GM21528 (cell line): ENCODE measurements at regions not wholly inside any gene's neighbourhood (a gene's known extent, or its start where the extent isn't known, plus 50 kb on each side); places are given as distances from the start of the nearest gene placed in this dataset.
"Not testable (repeated sequence)": the region's sequence is repeated elsewhere in the genome, so short reads cannot be mapped to it uniquely, and the experiment has no call there.

Source experiments
- ATAC-seq: cut with Tn5 transposase; IDR thresholded peaks from one replicate; pipeline ENCODE4 v1.9.1; 2021; ENCODE audit warnings: mild to moderate bottlenecking, moderate library complexity; ENCODE audit not compliant: unreplicated experiment, low FRiP score

DNA sequence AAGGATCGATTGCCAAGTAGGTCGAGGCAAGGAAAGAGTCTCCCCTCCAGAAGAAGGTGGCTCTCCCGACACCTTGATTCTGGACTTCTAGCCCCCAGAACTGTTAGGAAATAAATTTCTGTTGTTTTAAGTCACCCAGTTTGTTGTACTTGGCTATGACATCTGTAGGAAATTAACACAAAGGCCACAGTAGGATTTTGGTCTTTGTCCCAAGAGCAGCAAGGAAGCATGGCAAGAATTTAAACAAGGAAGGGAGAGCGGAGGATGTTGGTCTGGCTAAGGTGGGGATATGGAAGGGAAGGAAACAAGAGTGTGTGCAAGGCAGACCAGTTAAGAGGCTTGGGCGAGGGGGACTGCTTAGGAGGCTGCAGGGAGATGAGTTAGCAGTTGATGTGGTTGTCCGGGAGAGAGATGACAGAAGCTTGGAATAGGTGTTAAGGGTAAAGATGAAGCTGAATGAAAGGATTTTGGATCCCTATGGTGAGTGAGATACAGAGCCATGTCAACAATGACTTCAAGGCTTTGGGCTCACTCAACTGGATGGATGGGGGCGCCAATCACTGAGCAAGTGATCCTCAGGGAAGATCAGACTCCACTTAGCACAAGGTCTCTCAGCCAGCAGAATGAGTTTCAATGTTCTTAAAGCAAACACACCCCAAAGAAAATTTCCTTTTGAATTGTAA, 140.5 kb upstream of the ZNF217 start:
- ATAC-seq, result no peak

DNA sequence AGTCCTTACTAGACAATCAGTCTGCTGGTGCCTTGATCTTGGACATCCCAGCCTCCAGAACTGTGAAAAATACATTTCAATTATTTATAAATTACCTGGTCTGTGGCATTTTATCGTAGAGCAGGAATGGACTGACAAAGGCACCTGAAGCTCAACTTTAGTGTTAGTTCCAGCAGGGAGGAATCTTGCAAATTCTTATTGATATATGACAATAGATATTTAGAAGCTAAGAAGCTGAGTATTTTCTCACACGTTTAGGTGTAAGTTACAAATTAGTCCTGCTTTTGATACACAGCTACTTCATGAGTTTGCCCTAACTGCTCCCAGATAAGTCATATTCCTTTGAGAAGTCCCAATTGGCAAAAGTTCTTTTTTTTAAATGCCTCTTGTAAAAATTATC, 138.0 kb upstream of the ZNF217 start:
- no peak for ATAC-seq

DNA sequence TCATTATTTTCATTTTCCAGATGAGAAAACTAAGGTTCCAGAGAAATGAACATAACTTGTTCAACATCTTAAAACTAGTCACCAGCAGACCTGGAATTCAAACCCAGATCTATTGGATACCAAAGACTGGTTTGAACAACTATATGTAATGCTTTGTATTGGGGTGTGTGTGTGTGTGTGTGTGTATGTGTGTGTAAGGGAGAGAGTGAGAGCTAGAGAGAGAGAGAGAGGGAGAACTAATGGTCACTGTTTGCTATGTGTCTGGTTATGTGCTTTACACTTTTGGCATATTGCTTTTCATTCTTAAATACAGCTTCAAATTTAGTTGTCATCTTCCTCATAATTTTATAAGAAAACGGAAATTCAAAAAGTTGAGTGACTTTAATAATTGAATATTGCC, 134.7 kb upstream of the ZNF217 start:
- no peak for ATAC-seq

- not testable (repeated sequence) for ATAC-seq
These were observed 133.6 kb upstream of the ZNF217 start for GRCh38 chr20:53727239-53727638.

DNA sequence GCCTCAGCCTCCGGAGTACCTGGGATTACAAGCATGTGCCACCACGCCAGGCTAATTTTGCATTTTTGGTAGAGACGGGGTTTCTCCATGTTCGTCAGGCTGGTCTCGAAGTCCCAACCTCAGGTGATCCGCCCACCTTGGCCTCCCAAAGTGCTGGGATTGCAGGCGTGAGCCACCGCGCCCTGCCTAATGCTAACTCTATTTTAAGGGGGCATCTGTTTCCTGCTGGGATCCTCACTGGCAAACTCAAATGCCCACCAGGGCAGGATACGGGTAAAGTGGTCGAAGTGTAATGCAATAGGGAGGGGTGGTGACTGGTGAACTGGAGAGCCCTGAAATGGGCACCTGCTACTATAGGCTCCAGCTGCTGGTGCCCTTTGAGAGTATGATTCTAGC, 131.9 kb upstream of the ZNF217 start:
- ATAC-seq, result no peak

- no peak for ATAC-seq
These were observed 130.0 kb upstream of the ZNF217 start for GRCh38 chr20:53723621-53724020.

- ATAC-seq, result no peak
These were observed 129.4 kb upstream of the ZNF217 start for GRCh38 chr20:53723045-53723444.

DNA sequence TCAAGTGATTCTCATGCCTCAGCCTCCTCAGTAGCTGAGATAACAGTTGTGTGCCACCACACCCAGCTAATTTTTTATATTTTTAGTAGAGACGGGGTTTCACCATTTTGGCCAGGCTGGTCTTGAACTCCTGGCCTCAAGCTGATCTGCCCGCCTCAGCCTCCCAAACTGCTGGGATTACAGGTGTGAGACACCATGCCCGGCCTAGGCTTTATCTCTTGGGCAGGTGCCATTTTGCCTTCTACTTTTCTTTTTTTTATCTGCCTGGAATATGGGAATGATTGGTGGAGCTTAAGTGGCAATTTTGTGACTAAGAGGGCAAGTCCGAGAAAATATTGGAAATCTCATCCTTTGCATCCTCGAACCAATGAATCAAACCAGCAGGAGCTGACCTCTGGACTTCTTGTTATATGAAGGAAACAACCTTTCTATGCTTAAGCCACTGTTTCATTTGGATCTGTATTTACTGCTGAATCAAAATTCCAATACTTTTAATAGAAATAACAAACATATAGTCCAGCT, 128.9 kb upstream of the ZNF217 start:
- no peak for ATAC-seq

- ATAC-seq, result not testable (repeated sequence)
These were observed 127.9 kb upstream of the ZNF217 start for GRCh38 chr20:53721445-53721963.

DNA sequence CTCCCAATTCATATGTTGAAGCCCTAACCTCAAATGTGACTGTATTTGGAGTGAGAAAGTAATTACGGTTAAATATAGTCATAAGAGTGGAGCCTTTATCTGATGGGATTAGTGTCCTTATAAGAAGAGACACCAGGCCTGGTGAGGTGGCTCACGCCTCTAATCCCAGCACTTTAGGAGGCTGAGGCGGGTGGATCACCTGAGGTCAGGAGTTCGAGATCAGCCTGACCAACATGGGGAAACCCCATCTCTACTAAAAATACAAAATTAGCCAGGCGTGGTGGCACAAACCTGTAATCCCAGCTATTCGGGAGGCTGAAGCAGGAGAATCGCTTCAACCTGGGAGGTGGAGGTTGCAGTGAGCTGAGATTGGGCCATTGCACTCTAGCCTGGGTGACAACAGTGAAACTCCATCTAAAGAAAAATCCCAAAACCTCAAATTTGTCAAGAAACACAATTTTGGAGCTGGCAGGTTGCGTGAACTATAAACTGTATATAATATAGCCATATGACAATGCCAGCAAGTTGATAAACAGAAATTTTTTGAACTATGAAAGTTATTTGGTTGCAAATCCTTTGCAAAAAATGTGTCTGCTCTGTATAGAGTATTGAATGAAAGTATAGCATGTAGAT, 125.6 kb upstream of the ZNF217 start:
- not testable (repeated sequence) for ATAC-seq

DNA sequence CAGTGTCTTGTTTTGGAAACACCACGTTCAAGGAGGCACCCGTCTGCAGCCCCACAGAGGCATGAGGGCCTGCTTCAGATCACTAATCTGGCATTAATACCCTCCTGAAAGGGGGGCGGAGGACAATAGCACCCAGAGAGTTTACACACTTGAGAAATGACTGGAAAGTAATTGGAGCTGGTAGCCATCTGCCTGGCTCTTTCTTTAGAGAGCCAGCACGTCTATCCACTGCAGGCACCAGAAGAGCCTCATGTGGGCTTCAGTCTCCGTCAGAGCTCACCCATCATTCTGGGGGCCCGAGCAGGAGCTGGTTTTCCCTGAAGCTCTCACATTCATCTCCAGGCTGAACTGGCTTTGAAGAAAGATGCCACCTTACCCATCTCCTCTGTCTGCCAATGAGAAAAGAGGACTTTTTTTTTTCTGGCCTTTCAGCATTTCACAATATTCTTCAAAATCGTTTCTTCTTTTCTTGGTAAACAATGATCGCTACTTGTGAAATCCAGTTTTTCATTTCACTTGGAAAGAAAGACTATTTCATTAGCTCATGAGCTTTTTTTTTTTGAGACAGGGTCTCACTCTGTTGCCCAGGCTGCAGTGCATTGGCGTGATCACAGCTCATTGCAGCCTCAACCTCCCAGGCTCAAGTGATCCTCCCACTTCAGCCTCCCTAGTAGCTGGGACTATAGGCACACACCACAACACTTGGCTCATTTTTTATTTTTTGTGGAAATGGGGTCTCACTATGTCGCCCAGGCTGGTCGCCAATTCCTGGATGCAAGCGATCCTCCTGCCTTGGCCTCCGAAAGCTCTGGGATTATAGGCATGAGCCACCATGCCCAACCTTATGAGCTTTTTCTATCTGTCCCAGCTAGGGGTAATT, 124.7 kb upstream of the ZNF217 start:
- no peak for ATAC-seq

GRCh38 chr20:53716395-53716794, 122.8 kb upstream of the ZNF217 start:
- ATAC-seq, result no peak

DNA sequence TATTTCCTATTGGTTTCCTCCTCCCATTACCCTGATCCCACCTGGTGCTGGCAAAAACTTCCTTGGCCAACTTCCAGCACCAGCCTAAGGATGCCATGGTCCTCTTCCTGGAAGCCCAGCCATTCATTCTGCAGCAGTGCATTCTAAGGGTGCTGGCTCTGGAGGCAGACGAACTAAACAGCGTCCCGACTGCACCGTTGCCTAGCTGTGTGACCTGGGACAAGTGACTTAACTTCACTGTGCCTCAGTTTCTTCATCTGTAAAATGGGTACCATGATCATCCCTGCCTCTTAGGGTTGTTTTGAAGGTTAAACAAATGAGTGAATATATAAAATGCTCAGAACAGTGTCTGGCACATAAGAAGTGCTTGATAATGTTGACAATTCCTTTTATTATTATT, 120.9 kb upstream of the ZNF217 start:
- ATAC-seq, result no peak

DNA sequence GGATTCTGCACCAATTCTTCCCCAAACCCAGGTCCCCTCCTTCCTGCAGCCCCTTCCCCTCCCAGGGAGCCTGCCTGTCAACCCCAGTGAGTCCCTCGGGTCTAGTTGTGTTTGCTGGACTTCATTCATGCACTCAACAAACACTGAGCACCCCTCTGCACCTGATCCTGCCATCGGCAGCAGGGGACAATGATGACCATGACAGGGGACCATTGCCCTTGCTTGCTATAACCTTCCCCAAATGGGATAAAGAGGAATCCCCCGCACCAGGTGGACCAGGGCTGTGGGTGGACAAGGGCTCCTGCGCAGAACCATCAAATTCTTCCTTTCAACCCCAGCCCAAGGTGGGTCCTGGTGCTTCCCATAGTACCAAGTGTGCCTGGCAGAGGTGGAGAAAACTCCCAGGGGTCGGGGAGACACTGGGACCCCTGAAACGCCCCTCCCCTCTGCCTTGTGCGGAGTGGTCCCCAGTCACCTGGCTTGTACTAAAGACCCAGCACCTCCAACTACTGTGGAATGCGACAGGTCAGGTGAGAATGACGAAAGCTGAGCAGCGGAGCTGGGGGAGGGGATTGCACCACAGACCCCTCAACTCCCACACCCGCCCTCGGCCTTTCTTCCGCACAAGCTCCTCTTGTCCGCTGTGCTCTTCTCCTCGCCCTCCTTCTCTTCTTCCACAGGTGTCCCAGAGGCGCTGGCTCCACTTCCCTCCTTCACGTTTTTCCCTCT, 119.9 kb upstream of the ZNF217 start:
- no peak for ATAC-seq

GRCh38 chr20:53712212-53712977, 118.8 kb upstream of the ZNF217 start:
- ATAC-seq, result no peak

GRCh38 chr20:53711333-53712211, 117.9 kb upstream of the ZNF217 start:
- no peak for ATAC-seq

DNA sequence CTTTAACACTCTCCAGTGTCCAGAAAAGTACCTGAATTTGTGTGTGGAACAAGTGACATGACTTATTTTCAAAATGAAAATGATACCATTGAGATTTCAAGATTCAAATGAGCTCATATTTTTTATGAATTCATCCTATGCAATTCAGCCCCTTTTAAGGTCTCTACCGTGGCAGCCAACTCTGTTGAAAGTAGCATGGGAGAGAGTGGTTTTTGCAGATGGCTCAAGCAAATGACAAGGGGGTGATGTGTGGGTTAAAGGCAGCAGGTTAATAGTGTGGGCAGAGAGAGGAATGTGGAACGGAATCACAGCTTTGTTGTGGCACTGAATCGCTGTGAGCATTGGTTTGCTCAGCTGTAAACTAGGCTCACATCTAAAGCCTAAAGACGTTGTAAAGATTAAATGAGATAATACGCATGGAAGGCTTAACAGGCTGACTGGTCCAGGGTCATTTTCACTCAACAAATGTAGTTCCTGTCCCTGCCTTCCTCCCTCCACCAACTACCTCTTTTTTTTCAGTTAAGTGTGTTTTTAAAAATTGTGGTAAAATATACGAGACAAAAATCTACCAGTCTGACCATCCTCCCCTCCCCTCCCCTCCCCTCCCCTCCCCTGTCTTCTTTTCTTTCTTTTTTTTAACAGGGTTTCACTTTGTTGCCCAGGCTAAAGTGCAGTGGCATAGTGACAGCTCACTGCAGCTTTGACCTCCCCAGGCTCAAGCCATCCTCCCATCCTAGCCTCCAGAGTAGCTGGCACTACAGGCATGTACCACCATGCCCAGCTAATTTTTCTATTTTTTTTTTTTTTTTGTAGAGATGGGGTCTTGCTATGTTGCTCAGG, 114.7 kb upstream of the ZNF217 start:
- ATAC-seq, result peak; percentile 61
